HS-27A (cell line): ENCODE measurements at regions not wholly inside any gene's neighbourhood (a gene's known extent, or its start where the extent isn't known, plus 50 kb on each side); places are given as distances from the start of the nearest gene placed in this dataset.
"Not testable (repeated sequence)": the region's sequence is repeated elsewhere in the genome, so short reads cannot be mapped to it uniquely, and the experiment has no call there.

ENCODE experiments used
- DNase-seq: peaks from one replicate; pipeline ENCODE4 v3.0.0-alpha.2; 2012; ENCODE audit warnings: low read depth, missing footprints

DNA sequence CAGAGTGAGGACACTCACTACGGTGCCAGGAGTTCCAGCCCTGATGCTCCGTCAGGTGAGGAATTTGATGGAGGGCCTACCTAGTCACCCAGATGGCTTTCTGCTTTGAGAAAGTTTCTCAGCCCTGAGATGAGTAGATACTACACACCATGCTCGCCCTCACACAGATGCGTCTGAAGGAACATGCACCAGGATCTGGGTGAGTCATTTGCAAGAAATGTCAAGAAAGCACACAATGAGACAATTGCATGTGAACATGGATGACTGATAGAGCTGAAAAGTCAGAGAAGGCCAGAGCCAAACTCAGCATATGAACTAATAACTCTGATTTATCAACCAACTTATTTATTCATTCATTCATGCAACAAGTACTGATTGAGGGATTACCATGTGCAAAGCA lies 483.9 kb downstream of the OMA1 start:
- no peak for DNase-seq

DNA sequence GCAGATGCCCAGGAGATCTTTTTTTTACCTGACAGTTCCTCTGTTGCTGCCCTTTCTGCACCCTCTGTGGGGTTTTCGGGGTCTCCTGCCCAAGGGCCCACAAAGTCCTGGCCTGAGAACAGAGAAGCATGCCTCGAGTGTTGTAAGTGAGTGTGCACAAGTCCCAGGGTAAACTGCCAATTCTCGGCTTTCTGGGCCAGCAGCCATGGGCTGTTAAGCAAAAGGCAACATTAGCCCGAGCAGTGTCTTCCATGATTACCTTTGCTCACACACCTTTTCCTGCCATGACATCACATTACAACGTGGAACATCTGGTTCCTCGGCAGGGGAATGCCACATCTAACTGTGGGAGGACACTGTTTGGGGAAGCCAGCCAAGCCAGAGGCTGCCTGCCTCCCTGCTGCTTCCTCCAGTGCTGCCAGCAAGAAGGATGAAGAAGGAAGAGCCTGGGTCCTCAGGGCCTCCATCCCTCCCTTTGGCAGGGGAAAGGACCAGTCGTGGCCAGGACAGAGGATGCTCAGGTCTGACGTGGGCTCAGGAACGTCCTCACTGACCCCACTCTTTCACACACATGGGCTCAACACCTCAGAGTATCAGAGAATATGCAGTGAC lies 485.9 kb downstream of the OMA1 start:
- no peak for DNase-seq

DNA sequence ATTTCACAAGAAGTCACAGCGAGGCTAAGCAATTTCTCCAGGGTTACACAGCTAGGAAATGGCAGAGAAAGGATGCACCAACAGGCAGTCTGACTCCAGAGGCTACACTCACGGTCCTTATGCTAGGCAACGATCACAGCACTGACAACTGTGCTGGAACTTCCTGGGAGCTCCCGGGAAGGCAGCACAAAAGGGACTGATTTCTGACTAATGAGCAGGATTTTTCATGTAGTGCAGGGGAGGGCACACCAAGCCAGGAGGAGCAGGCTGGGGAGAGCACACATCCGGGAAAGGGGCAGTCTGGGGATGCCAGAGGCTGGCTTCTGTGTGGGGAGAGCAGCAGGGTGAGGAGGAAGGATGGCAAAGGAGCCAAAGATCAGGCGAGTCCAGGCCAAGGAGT lies 486.7 kb downstream of the OMA1 start:
- DNase-seq = no peak

DNA sequence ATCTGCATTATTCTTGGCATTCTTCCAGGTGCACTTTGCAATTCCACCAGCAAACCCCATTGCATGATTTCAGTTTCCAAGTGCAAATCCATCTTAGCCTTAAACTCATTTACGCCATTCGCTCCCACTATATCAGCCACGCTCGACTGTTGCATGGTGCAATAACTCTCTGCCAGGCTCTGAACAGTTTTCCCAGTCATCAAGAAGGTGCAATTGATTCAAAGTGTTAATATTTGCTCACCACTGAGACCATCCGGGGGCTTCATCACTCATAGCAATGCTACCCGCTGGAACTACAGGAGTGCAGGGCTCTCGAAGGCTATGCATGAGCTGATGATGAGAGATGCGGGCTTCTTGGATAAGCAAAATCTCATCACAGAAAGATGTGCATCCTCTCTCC lies 488.2 kb downstream of the OMA1 start:
- DNase-seq = no peak

DNA sequence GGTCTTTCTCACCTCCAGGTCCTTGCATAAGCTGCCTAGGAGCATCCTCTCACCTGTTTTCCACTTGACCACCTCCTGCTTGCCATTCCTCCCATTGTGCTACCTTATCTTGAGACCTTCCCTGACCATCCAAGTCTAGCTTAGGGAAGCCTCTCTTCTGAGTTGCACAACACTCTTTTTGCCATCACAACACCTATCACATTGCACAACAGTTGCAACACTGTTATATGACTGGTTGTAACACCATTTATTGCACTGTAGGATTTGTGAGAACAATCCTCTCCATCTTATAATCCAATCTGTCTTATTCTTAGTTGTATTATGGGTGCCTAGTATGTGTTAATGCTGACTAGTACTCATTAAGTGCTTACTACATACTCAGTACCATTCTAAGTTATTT lies 488.7 kb downstream of the OMA1 start:
- no peak for DNase-seq

DNA sequence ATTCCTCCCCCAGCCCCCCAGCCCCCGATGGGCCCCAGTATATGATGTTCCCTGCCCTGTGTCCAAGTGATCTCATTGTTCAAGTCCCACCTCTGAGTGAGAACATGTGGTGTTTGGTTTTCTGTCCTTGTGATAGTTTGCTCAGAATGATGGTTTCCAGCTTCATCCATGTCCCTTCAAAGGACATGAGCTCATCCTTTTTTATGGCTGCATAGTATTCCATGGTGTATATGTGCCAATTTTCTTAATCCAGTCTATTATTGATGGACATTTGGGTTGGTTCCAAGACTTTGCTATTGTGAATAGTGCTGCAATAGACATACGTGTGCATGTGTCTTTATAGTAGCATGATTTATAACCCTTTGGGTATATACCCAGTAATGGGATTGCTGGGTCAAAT lies 495.3 kb downstream of the OMA1 start:
- not testable (repeated sequence) for DNase-seq

DNA sequence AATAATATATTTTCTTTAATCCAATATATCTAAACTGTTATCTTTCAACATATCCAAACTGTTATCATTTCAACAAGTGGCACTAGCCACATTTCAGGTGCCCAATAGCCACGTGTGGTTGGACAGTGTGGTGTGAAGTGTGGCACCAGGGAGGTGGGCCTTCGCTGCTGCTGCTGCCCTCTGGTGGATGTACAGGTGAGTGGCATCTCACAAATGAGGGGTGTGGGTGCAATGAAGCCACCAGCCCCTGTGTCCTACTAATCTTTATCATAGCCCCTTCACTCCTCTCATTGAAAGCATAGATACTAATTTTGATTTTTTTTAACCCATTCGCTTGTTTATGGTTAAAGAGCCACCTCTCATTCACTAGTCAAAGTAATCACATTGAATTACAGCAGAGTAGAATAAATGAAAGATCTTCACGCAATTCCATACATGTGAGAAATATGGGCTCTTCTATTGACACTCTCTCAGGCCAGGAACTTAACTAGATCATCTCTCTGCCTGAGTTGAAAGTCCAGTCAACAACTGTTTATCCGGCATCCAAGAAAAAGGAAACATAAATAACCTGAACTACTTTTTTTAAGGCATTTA lies 499.2 kb downstream of the OMA1 start:
- DNase-seq = no peak

DNA sequence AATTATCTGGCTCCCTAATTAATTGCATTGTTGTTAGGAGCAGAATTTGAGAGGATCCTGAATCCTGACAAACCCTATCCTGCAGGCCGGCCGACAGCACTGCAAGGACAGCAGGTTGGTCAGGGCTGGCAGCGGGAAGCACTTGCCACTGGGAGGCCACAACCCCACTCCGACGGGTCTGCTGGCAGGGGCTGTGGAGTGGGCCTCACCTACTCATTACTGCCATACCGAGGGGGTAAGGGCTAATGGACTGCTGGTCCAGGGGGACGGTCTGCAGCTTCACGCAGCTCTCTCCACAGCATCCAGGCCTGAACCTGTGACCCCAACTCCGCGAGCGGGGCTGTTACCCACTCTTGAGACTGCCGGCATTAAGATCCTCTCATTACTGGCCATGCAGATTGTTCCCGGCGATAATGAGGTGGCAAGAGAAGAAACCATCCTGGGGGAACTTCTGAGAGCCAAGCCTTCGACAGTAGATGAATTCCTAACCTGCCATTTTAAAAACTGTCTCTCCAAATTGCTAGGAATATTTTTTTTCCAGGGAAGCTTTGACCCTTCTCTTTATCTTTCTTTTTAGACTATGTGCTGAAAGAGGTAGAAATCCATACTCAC lies 501.3 kb downstream of the OMA1 start:
- DNase-seq = no peak

DNA sequence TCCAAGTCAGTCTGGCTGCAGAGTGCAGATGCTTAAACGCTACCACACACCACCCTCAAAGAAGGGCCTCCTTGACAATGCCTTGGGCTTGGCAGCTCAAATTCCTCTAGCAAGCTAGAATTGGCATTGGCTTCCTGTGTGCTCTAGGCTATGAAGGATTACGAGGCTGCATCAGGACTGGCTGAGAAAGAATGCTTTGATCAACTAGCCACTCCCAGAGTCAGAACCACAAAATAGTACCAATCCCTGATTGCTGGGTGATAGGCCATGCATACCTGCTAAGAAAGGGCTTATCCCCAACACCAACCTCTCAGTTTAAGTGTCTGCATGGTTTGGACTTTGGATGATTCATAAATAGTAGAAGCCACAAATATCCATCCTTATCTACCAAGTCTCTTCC lies 504.9 kb downstream of the OMA1 start:
- no peak for DNase-seq

DNA sequence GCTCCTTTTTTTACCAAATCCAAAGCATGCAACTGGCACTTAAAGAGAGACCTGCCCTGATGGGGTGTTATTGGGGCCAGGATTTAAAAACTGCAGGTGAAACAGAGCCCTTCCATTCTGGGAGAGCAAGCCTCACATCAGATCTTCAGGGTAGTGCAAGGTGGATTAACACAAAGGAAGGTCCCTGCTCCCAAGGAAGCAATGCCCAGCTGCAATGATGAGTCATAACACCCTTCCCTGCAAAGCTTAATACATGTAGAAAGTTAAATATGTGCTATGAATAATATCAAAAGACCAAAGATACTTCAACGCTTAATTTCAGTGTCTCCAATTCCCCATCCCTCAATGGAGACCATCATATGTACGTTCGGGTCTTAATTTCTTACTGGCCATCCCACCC lies 508.0 kb downstream of the OMA1 start:
- no peak for DNase-seq

DNA sequence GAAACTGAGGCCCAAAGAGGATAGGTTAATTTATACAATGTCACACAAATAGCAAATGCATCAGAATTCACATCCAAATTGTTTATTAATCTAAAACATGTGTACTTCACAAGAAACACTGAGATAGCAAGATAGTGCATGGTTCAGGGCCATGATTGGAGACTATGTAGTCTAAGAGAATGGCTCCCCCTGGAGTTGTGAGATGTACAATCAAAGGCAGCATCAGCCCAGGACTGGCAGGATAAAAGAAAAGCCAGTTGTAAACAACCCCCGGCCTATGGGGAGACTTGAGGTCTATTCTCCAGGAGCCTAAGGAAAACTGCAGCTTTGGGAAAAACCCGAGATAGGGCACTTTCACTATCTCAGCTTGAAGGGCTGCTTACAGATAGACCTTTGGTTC lies 511.0 kb downstream of the OMA1 start:
- no peak for DNase-seq

DNA sequence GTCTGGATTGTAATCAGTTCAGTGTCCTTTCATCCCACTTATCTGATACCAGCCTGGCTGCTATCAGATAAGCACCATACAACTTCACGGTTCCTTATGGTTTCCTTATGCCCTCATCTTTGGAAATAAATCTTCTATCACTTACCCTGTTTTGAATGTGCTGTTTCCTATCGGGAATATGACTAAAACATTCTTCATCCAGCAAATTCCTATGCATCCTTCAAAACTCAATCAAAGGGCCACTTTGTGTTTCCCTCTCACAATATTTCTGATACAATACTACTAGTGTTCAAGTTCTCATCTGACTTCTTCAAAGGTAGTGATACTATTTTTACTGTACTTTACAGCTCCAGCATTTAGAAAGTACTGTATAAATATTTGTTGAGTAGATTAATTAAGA lies 513.2 kb downstream of the OMA1 start:
- no peak for DNase-seq

DNA sequence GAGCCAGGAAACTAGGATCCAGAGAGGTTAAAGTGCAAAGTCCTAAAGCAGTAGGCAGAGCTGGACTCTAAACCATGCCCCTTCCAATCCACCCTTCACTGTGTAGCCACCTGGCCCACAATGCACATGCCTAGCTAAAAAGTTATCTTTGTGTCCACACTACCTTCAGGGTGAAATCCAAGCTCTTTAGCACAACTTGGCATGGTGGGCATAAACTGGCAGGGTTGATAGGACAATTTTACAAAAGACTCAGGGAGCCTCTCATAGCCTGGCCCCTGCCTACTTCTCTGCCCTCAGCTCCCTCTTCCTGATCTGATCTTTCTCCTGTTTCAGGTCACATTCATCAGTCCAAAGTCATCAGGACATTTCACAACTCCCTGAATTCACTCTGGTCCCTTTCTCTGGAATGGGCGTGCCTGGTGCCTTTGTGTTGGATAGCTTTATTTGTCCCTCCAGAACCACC lies 513.9 kb downstream of the OMA1 start:
- DNase-seq = no peak

DNA sequence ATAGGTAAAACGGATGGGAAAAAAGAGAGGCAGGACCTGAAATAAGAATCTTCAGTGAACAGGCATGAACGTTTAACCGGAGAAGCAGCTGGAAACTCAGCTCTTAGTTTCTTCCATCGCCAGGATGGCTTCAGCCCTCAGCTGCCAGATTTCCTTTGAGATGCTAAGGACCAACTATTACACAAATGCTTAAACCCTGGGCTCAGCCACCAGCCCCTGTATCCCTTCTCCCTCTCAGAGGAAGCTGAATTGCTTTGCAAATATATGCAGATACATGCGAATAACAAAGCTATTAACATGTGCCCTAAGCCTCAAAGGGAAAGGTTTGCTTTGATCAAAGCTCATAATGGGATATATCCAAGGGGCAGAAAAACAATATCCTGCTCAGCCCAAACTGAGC lies 515.1 kb downstream of the OMA1 start:
- no peak for DNase-seq

DNA sequence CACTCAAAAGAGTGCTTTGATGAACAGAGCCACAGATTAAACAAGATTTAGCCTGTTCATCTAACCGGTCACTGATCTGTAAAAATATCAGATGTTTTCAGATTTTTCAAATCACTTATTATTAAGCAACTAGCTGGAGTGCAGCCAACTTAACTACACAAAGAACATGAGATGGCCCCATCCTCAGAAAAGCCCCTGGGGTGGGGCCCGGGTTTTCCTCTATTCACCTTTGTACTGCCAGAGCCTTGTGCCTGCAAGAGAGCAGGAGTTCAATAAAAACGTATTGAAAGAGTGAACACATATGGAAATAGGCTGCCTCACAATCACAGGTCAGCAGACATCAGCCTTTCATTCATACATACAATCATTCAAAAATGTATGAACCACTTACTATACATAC lies 516.1 kb downstream of the OMA1 start:
- DNase-seq = no peak

DNA sequence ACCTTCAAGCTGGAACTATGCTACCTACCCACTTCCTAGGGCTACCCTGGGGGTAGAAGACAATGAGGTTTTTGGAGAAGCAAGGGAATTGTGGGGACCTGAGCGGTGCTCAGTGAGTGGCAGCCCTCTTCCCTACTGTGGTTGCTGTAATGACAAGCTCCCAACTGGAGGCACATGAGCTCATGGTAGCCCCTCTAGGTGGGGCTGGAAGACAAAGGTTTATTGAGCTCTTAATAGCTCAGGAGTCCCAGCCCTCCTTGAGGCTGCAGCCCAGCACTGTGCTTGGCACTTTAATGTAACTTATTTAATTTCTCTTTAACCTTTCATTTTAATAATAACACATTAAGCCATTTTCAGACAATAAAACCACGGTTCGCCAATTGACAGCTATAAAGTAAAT lies 528.9 kb downstream of the OMA1 start:
- DNase-seq = no peak

DNA sequence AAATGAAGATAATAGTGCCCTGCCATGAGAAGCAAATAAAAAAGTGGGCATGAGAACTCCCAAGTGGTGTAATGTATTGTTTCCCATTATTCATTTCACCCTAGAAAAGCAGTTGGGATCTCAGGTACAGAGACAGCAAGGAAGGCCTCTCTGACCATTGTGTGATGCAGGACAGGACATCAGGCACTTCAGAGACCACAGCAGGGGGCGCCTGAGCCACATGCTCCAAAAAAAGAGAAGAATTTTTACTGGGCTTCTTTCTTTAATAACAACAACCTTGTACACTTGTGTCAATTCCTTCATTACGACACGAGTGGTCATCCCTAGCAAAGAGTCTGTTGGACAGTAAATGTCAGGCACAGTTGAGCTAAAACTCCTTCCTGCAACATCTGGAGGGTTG lies 533.3 kb downstream of the OMA1 start:
- no peak for DNase-seq

DNA sequence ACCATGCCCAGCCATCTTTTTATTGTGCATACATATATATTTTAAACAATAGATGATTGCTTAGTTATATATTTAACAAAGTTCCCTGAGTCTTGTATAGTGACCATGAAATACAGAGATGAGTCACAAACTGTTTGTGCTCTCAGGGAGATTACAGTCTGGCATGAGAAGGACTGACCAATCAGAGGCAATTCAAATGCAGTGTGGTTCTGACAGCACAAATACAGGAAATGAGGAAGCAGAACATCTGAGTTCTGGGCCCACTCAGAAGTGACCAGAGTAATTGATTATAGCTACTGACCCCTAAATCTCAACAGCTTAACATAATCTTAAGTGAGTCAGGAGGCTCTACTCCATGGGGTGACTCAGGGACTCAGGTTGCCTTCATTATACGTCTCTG lies 534.5 kb downstream of the OMA1 start:
- DNase-seq = no peak

DNA sequence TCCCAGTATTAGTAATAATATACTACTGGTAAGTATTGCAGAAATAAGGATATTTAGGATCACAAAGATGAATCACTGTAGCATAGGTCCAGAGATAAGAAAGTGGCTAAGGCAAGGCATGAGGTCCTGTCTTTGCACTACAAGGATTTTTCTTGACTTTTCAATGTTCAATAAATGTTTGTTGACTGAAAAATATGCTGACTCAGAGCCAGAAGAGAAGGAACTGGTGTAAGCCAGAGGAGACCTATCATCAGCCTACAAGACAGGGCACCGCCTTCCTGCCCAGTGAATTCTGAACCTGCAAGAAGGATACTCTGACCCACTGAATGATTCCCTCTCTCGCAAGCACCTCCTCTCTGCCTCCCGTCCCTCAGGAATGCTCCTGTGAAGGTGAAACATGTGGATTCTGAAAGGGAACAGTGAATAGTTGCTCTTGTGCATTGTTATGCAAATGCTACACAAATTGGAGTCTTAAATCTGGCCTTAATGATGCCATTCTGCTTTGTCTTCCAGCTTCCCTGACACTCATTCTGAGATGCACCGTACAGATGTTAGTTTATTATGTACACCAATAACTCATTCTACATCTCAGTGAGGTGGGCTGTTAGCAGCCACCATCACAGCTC lies 540.0 kb downstream of the OMA1 start:
- DNase-seq = no peak

DNA sequence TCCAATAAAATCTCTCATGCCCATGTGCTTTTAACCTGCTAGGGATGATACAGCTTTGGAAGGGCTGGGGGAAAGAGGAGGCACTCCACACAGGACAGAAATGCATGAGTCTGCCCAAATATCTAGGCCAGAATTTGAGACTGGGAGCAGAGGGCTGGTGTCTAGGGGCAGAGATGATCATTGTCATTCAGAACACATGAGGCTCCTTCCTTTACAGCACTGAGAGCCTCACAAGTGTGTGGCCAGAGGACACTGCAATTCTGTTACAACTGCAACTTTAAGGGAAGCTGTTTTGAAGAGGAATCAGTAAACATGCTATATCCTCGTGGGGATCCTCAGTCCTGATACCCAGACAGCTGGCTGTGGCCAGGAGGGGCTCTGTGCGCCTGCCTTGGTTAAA lies 541.3 kb downstream of the OMA1 start:
- DNase-seq = no peak

DNA sequence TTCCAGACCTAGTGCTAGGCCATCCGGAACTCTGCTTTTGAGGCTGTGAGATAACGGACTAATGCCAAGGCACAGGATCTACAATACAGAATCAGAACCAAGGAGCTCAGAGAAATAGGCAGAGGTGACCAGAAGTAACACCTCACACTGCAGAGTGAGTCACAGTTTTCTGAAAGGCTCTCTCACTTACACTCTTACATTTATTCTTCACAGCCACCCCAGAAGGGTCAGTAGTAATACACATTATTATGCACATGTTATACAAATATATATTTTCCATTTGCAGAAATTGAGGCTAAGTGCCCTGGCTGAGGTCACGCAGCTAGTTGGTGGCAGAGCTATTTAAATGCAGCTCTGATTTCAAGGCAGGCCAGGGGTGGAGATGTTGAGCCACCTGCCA lies 542.5 kb downstream of the OMA1 start:
- DNase-seq = no peak

DNA sequence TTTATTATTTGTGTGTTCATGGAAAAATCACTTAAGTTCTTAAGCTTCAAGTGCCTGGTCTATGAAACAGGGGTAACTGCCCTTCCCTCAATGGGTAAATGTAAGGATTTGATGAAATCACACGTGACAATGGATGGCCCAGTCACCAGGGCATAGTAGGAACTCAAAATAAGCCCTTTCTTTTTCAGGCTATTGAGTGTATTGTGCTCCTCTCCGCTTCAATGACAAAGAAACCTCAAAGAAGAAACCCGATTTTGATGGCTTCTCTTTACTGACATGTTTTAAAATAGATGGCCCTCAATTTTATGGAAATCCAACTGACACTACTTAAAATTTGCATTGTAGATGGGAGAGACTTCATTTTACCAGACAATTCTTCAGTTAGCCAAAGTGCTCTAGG lies 543.5 kb downstream of the OMA1 start:
- no peak for DNase-seq

DNA sequence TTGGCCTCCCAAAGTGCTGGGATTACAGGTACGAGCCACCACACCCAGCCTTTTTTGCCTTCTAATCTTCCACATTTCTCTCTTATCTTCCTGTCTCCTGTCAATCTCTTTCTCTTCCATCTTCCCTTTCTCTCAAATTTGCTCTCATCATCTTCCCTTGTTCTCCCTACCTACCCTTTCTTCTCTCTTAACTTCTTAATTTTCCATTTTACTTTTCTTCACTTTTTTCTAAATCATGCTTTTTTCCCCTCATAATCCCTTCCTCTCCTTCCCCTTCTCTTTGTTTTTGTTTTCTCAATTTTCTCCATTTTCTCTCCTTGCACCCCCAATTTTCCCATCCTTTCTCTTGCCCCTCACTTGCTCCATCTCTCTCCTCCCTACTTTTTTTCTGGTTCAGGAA lies 545.7 kb downstream of the OMA1 start:
- no peak for DNase-seq

DNA sequence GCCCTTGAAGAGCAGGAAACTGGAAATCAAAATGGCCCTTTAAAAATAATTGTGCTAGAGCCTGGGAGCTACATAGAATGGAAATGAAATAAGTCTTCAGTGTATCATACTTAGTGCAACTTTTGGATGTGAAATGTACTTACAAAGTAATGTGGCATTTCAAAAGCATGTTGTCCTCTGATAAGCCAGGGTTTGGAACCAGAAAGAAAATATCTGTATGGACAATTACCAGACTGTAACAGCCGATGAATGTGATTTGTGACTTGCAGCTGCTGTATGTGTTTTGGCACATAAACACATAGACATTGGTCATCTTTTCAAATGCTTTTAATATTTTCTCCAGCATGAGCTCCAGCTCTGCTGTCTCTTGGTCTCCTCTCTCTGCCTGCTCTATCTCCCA lies 546.4 kb downstream of the OMA1 start:
- no peak for DNase-seq
